Ishikawa (cell line): ENCODE measurements at regions not wholly inside any gene's neighbourhood (a gene's known extent, or its start where the extent isn't known, plus 50 kb on each side); places are given as distances from the start of the nearest gene placed in this dataset.

ENCODE experiments used
- CEBPB ChIP-seq: IDR thresholded peaks from 2 replicates; pipeline ENCODE4 v1.6.1; 2012
- CREB1 ChIP-seq: IDR thresholded peaks from 2 replicates; pipeline ENCODE4 v1.6.1; 2012; ENCODE audit warnings: low read depth
- EGR1 ChIP-seq: IDR thresholded peaks from 2 replicates; pipeline ENCODE4 v1.6.1; 2012
- EP300 ChIP-seq: IDR thresholded peaks from 2 replicates; pipeline ENCODE4 v1.6.1; 2012; ENCODE audit warnings: borderline replicate concordance
- FOXM1 ChIP-seq: IDR thresholded peaks from 2 replicates; pipeline ENCODE4 v1.6.1; 2012; ENCODE audit warnings: low read depth, borderline replicate concordance
- NFIC ChIP-seq: IDR thresholded peaks from 2 replicates; pipeline ENCODE4 v1.6.1; 2012
- RAD21 ChIP-seq: IDR thresholded peaks from 2 replicates; pipeline ENCODE4 v1.6.1; 2012; ENCODE audit warnings: low read depth
- TAF1 ChIP-seq: IDR thresholded peaks from 2 replicates; pipeline ENCODE4 v1.6.1; 2012; ENCODE audit warnings: low read depth, mild to moderate bottlenecking
- TCF12 ChIP-seq: IDR thresholded peaks from 2 replicates; pipeline ENCODE4 v1.6.1; 2012; ENCODE audit warnings: low read depth
- TEAD4 ChIP-seq: IDR thresholded peaks from 2 replicates; pipeline ENCODE4 v1.6.1; 2012
- YY1 ChIP-seq: IDR thresholded peaks from 2 replicates; pipeline ENCODE4 v1.6.1; 2012; ENCODE audit warnings: low read depth
- ZBTB7A ChIP-seq: IDR thresholded peaks from 2 replicates; pipeline ENCODE4 v1.6.1; 2012; ENCODE audit warnings: low read depth
- TF ChIP-seq, protein P1 (sequence below): IDR thresholded peaks from 2 replicates; pipeline ENCODE4 v1.6.1; 2012
- TF ChIP-seq, protein P2 (sequence below): IDR thresholded peaks from 2 replicates; pipeline ENCODE4 v1.6.1; 2012
- TF ChIP-seq, protein P3 (sequence below): IDR thresholded peaks from 2 replicates; pipeline ENCODE4 v1.6.1; 2012; ENCODE audit warnings: low read depth, mild to moderate bottlenecking

DNA sequence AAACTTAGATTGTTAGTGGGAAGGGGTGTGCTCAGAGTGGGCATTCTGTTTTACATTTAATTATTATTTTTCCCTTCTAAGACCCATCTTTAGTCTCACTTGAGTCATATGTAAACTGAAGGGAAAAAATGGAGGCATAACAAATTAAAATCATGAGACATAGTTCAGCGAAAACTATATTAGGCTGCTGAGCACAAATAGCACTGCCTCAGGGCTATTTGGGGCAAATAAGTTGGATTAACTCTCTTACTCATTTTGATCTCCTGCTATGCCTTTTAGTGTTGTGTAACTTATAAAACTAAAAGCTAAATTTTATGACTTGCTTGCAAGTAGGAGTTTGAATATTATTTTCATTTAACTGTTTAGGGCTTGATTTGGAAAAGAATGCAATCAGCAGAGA, 1329.2 kb upstream of the PCDH7 start:
- TF ChIP-seq, protein P1, sequence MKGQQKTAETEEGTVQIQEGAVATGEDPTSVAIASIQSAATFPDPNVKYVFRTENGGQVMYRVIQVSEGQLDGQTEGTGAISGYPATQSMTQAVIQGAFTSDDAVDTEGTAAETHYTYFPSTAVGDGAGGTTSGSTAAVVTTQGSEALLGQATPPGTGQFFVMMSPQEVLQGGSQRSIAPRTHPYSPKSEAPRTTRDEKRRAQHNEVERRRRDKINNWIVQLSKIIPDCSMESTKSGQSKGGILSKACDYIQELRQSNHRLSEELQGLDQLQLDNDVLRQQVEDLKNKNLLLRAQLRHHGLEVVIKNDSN, result no peak

DNA sequence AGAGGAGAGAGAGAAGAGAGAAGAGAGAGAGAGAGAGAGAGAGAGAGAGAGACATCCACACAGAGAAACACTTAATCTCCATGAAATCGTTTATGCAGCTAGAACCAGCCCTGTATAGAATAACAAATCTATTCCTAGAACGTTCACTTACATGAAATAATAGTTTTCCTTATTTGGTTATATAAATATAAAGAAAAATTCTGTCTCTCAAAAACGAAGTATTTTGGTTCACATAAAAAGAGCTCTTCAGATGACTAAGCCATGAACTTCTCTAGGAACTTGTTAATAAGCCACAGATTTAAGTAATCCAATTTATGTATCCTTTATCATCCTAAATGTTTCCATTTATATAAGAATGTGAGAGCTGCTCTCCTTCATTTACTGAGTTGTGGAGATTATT, 1315.1 kb upstream of the PCDH7 start:
- TF ChIP-seq TEAD4 (no peak), ZBTB7A (no peak), RAD21 (no peak), NFIC (no peak), YY1 (no peak), CREB1 (no peak), TCF12 (no peak), EP300 (no peak)
- TF ChIP-seq, protein P1, result no peak
- TF ChIP-seq, protein P2, sequence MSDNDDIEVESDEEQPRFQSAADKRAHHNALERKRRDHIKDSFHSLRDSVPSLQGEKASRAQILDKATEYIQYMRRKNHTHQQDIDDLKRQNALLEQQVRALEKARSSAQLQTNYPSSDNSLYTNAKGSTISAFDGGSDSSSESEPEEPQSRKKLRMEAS, result no peak
- TF ChIP-seq, protein P3, sequence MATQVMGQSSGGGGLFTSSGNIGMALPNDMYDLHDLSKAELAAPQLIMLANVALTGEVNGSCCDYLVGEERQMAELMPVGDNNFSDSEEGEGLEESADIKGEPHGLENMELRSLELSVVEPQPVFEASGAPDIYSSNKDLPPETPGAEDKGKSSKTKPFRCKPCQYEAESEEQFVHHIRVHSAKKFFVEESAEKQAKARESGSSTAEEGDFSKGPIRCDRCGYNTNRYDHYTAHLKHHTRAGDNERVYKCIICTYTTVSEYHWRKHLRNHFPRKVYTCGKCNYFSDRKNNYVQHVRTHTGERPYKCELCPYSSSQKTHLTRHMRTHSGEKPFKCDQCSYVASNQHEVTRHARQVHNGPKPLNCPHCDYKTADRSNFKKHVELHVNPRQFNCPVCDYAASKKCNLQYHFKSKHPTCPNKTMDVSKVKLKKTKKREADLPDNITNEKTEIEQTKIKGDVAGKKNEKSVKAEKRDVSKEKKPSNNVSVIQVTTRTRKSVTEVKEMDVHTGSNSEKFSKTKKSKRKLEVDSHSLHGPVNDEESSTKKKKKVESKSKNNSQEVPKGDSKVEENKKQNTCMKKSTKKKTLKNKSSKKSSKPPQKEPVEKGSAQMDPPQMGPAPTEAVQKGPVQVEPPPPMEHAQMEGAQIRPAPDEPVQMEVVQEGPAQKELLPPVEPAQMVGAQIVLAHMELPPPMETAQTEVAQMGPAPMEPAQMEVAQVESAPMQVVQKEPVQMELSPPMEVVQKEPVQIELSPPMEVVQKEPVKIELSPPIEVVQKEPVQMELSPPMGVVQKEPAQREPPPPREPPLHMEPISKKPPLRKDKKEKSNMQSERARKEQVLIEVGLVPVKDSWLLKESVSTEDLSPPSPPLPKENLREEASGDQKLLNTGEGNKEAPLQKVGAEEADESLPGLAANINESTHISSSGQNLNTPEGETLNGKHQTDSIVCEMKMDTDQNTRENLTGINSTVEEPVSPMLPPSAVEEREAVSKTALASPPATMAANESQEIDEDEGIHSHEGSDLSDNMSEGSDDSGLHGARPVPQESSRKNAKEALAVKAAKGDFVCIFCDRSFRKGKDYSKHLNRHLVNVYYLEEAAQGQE, result no peak

DNA sequence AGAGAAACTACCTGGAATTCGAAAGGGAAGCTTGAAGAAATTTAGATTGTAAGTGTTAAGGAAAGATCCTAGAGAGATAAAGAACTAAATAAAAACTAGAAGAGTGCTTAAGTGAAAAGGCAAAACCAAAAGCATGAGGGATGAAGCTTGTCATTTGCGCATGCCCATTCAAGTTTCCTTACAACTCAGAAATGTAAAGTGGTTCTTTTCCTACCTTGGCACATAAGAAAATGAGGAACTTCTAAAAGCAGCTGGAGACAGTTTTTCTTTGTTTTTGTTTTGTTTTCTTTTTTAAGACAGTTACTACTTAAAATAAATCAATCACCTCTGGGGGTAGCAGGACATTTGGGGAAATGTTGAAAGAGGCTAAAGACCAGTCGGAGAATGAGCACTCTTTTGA, 1304.4 kb upstream of the PCDH7 start:
- no peak for TF ChIP-seq CREB1
- TF ChIP-seq CEBPB, result no peak
- TF ChIP-seq EP300, result no peak
- TF ChIP-seq, protein P1, result no peak
- no peak for TF ChIP-seq TCF12
- no peak for TF ChIP-seq NFIC
- TF ChIP-seq, protein P2, result no peak
- TF ChIP-seq TEAD4, result no peak
- no peak for TF ChIP-seq ZBTB7A
- TF ChIP-seq TAF1, result no peak
- TF ChIP-seq RAD21, result no peak
- no peak for TF ChIP-seq FOXM1

DNA sequence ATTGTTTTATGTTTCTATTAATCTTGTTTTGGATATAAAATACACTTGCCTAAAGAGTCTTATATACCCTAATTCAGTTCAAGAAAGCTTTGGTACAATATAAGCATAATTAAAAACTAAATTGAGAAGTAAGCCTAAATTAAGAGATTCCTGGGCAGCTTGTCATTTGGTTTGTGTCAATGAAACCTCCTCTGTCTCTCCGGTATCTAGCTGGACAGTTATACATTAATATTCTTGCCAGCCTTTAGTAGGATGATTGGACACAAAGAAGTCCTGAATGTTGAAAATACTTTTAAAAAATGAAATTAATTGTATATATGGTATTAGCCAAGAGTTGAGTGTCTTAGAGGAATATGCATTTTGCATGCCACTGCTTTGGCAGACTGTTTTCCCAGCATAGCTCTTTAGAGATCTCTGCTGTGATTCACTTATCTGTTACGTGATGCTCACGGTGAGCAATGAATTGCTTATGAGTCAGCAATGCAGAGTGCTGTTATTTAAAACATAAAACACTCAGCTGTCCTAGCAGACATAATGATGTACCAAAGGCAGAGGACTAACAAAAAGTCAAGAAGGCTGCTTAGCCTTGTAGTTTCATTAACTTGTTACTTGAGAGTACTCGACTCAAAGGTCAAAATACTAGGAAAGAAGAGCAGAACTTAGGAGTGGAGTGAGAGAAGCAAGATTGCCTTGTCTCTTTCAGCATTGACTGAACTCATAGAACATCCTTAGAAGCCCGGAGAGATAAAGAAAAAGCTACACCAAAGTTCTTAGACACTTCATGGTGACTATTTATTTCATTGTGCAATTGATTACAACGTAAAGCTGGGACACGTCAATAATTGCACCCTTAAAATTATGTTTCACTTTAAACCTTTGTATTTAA, 1296.1 kb upstream of the PCDH7 start:
- TF ChIP-seq, protein P2, result no peak
- TF ChIP-seq EGR1 (no peak), TEAD4 (no peak), FOXM1 (no peak), ZBTB7A (no peak), TAF1 (no peak), TCF12 (no peak), EP300 (no peak), CREB1 (no peak), NFIC (no peak), RAD21 (no peak), YY1 (no peak), CEBPB (no peak)
- TF ChIP-seq, protein P1, result no peak
- TF ChIP-seq, protein P3, result no peak

DNA sequence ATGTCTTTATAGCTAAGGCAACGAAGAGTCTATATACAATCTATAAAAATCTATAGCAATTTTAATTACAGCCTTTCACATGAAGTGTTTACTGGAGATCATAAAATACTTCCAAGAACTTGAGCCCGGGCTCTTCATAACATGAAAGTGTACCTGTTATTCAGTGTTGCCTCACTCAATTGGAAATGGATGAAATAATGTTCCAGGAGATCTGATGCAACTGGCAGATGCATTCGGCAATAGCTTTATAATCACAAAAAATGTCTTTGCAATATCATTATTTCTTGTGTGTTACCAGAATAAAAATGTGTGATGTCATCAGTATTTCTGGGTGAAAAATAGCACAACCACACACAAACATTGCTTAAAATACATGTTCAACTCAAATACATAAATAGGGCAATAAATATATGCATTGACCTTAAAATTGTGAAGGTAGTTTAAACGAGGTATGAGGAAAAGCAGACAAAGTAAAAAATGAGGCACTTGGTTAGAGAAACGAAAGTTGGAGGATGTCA, 1266.8 kb upstream of the PCDH7 start:
- TF ChIP-seq NFIC (no peak), CREB1 (no peak), TCF12 (no peak), FOXM1 (no peak), ZBTB7A (no peak), EP300 (no peak), EGR1 (no peak), RAD21 (no peak), TAF1 (no peak), CEBPB (no peak), YY1 (no peak), TEAD4 (no peak)
- TF ChIP-seq, protein P2, result no peak
- TF ChIP-seq, protein P1, result no peak
- TF ChIP-seq, protein P3, result no peak
